GM19397 (cell line): ENCODE measurements at regions not wholly inside any gene's neighbourhood (a gene's known extent, or its start where the extent isn't known, plus 50 kb on each side); places are given as distances from the start of the nearest gene placed in this dataset.

Experiments
- ATAC-seq: cut with Tn5 transposase; IDR thresholded peaks from one replicate; pipeline ENCODE4 v1.9.1; 2021; ENCODE audit warnings: mild to moderate bottlenecking, moderate library complexity; ENCODE audit not compliant: unreplicated experiment

DNA sequence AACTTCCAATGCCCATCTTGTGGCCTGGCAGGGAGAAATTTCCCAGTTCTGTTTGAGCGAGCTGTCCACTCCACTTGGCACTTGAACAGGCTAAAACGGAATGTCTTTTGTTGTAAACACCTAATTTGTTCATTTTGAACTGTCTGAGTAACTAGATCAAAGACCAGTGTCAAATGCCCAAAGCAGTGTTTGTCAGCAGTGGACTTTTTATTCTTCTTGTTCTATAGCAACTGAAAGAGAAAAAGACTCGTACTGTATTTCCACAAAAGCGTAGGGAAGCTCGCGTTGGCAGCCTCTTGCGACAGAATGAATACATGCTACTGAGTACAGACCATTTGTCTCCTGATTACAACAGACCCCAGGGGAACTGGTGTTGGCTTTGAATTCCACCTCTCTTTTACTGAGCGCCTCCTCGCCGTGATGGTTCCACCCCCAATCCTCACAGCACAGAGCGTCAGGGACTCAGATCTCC, 601.8 kb upstream of the ZNF608 start:
- ATAC-seq: no peak

GRCh38 chr5:125348936-125349831, 602.7 kb upstream of the ZNF608 start:
- ATAC-seq: no peak

- no peak for ATAC-seq
Observed at GRCh38 chr5:125357660-125358059, 611.2 kb upstream of the ZNF608 start.

DNA sequence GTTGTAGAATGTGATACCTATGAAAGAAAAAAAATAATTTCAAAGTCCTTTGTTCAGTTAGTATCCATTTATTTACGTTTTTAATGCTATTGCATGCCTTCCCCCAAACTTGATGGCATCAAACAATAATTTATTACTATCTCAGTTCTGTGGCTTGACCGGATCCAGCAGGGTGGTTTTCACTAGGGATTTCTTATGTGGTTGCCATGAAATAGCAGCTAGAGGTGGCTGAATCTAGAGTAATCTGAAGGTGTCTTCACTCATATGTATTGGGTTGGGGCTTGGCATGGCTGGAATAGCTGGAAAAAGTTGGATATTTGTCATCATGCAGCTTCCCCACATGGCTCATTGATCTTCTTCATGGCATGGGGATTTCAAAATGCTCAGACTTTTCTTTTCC, 619.3 kb upstream of the ZNF608 start:
- ATAC-seq: no peak

- no peak for ATAC-seq
Observed at GRCh38 chr5:125367702-125368101, 621.3 kb upstream of the ZNF608 start.

GRCh38 chr5:125370461-125371205, 624.2 kb upstream of the ZNF608 start:
- no peak for ATAC-seq

- ATAC-seq: no peak
Observed at GRCh38 chr5:125372694-125373631, 626.5 kb upstream of the ZNF608 start.

DNA sequence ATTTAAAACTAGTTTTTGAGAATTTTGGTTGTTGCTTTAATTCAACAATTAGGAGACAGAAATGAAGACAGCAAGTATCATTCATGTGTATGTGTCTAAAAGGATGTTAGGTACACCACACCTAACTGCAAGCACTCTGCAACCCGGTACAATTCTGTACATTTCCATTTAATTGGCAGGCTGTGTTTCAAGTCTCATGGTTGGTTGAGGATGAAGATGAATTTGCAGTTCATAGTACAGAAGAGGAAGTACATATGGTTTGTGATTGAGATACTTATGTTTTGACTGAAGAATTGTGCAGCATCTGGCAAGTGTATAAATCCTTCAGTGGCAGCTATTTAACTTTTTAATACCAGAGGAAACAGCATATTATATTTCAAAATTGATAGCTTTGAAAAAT, 628.7 kb upstream of the ZNF608 start:
- no peak for ATAC-seq

DNA sequence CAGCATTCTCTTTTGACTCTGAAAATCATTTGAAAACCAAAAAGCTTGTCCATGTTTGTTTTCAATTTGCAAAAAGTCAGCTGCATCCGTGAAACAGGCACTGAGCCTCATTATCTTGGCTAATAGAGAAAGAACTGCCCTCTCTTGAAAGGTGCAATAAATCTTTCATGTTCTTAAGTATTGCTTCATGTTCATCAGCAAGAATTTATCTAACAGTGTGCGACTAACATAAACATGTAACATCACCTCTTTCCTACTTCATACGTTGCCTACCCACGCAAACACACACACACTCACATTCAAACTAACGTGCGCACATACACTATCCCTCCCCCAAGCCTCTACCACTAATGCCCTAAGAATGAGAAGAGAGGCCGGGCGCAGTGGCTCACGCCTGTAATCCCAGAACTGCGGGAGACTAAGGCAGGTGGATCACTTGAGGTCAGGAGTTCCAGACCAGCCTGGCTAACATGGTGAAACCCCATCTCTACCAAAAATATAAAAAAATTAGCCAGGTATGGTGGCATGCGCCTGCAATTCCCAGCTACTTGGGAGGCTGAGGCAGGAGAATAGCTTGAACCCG, 629.7 kb upstream of the ZNF608 start:
- no peak for ATAC-seq

GRCh38 chr5:125377141-125377540, 630.7 kb upstream of the ZNF608 start:
- ATAC-seq: no peak

DNA sequence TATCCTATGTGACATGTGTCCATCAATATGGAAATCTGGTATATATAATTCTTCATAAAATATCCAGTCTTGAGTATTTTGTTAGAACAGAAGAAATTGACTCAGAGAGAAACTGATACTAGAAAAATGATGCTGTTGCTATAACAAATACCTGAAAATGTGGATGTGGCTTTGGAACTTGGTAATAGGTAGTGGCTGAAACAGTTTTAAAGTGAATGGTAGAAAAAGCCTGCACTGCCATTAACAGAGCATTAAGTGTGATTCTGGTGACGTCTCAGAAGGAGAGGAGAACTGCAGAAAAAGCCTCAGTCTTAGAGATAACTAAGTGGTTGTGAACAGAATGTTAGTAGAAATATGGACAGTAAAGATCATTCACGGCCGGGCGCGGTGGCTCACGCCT, 634.9 kb upstream of the ZNF608 start:
- no peak for ATAC-seq

- no peak for ATAC-seq
Observed at GRCh38 chr5:125384071-125384470, 637.6 kb upstream of the ZNF608 start.

DNA sequence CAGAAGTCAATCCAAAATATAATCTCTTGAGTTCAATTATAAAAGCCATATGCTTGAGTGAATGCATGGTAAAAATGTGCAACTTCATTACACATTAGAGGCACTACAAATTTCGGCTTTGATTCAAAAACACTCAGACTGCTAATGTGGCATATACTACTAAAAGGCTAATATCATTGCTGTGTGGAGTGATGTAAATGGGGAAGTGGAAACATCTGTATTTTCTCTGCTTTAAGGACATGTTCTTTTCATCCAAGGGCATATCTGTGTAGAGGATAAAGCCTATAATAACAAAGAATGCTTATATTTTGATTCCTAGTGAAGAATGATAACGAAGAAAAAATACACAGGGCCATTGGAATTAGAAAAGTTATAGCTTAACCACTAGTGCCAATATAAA, 643.9 kb upstream of the ZNF608 start:
- no peak for ATAC-seq

DNA sequence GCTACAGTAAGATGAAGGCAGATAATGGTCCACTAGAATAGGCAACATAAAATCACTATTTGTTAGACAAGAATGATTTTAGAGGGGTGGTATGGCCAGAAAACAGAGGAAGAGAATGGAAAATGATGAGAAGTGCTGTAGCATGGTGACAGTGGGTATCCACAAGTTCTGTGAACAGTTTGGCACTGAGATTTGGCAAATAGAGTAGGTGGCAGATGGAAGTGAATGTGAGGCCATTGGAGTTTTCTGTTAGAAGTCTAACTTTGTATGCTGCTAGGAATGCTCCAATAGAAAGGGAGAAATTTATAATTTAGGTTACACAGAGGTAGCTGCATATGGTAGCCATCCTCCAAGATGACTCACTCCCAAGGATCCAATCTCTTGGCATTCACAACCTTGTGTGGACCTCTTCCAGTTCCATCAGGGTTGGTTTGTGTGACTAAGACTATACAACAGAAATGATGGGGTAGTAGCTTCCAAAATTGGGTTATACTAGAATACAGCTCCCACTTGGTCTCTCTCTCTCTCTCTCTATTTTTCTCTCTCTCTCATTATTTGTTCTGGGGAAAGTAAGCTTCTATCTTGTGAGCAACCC, 646.9 kb upstream of the ZNF608 start:
- ATAC-seq: no peak

DNA sequence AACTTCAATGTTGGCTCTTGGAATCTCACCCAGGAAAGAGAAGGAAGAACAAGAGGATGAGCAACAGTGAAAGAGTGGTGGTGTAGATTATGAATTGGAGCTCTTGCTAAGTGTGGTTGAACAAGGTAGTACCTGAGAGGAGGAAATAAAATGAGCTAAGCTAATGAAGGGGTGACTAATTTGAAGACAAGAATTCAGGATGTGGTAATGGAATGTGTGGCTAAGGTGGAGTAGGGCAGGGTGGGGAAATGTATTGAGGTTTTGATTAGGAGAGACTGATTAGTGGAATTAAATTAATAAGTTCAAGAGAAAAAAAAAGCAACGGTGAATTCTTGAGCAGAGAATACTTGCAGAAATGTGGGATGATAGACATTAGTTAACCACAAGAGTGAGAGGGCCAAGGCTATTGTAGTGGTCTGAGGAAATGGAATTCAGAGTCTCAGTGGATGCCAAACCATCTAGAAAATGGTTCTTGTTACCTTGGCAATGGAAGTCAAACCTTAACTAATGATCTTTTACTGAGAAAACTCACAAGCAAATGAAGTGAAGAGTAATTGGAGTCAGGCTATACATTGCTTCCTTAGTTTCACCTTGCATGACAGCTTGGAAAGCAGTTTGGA, 648.3 kb upstream of the ZNF608 start:
- ATAC-seq: no peak

- ATAC-seq: no peak
Observed at GRCh38 chr5:125396462-125396861, 650.0 kb upstream of the ZNF608 start.

GRCh38 chr5:125398466-125398865, 652.0 kb upstream of the ZNF608 start:
- ATAC-seq: no peak

- no peak for ATAC-seq
Observed at GRCh38 chr5:125399885-125400284, 653.4 kb upstream of the ZNF608 start.

- ATAC-seq: no peak
Observed at GRCh38 chr5:125401724-125402622, 655.5 kb upstream of the ZNF608 start.
